ENCODE measurements at regions not wholly inside any gene's neighbourhood (a gene's known extent, or its start where the extent isn't known, plus 50 kb on each side); places are given as distances from the start of the nearest gene placed in this dataset.

GRCh38 chr18:38651736-38652135 lies 1086.1 kb upstream of the CELF4 start:
- no TSS peak for BruUV-seq (replicated peaks)
- no peak for ATAC-seq
- Histone ChIP-seq H3K4me3 (ENCODE audit: low read length) (no peak overlapping the region), H2AFZ (ENCODE audit: low read length) (no peak overlapping the region), H3K27ac (ENCODE audit: low read length) (no peak overlapping the region), H3K27me3 (ENCODE audit: low read length) (no peaks in the 10 kb centered on the region), H3K4me1 (ENCODE audit: insufficient read depth, low read length) (no peaks in the 10 kb centered on the region), H3F3A (ENCODE audit: low read length, unreplicated experiment) (no peaks in the 10 kb centered on the region), H3K9me3 (ENCODE audit: low read length) (no peaks in the 10 kb centered on the region), H3K79me2 (ENCODE audit: low read length) (no peaks in the 10 kb centered on the region), H4K20me1 (ENCODE audit: low read length) (no peaks in the 10 kb centered on the region), H3K4me2 (ENCODE audit: low read length) (no peak overlapping the region), H3K36me3 (ENCODE audit: low read depth, low read length) (no peaks in the 10 kb centered on the region), H3K9ac (ENCODE audit: low read length) (no peak overlapping the region), H3K9me2 (replicated peaks; ENCODE audit: low read length) (no peaks in the 10 kb centered on the region)
- TF ChIP-seq, protein P1, sequence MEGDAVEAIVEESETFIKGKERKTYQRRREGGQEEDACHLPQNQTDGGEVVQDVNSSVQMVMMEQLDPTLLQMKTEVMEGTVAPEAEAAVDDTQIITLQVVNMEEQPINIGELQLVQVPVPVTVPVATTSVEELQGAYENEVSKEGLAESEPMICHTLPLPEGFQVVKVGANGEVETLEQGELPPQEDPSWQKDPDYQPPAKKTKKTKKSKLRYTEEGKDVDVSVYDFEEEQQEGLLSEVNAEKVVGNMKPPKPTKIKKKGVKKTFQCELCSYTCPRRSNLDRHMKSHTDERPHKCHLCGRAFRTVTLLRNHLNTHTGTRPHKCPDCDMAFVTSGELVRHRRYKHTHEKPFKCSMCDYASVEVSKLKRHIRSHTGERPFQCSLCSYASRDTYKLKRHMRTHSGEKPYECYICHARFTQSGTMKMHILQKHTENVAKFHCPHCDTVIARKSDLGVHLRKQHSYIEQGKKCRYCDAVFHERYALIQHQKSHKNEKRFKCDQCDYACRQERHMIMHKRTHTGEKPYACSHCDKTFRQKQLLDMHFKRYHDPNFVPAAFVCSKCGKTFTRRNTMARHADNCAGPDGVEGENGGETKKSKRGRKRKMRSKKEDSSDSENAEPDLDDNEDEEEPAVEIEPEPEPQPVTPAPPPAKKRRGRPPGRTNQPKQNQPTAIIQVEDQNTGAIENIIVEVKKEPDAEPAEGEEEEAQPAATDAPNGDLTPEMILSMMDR (conservative IDR thresholded peaks at IDR 0.05; ENCODE audit: low read depth, low read length) = no peak
- TF ChIP-seq EZH2 (IDR thresholded peaks at IDR 0.05; ENCODE audit: low read length, unreplicated experiment) (no peak), EZH2phosphoT487 (IDR thresholded peaks at IDR 0.05; ENCODE audit: borderline replicate concordance, low read length) (no peak)
- ChIA-PET POLR2A (ENCODE audit: unreplicated experiment) (no interaction called here), CTCF (no interaction called here)
- DNase-seq = no peak
- intact Hi-C loops (cut with micrococcal nuclease) = no loop called here

GRCh38 chr18:38648179-38648578 lies 1082.6 kb upstream of the CELF4 start:
- DNase-seq = no peak
- Histone ChIP-seq H3K4me3 (ENCODE audit: low read length) (no peak overlapping the region), H3K4me1 (ENCODE audit: insufficient read depth, low read length) (no peaks in the 10 kb centered on the region), H3K27ac (ENCODE audit: low read length) (no peak overlapping the region), H4K20me1 (ENCODE audit: low read length) (no peaks in the 10 kb centered on the region), H3K27me3 (ENCODE audit: low read length) (no peaks in the 10 kb centered on the region), H2AFZ (ENCODE audit: low read length) (no peak overlapping the region), H3K9me2 (replicated peaks; ENCODE audit: low read length) (no peaks in the 10 kb centered on the region), H3K4me2 (ENCODE audit: low read length) (no peak overlapping the region), H3K36me3 (ENCODE audit: low read depth, low read length) (no peaks in the 10 kb centered on the region), H3F3A (ENCODE audit: low read length, unreplicated experiment) (no peaks in the 10 kb centered on the region), H3K79me2 (ENCODE audit: low read length) (no peaks in the 10 kb centered on the region), H3K9ac (ENCODE audit: low read length) (no peak overlapping the region), H3K9me3 (ENCODE audit: low read length) (no peaks in the 10 kb centered on the region)
- intact Hi-C loops (cut with micrococcal nuclease) = no loop called here
- no TSS peak for BruUV-seq (replicated peaks)
- ChIA-PET CTCF (no interaction called here), POLR2A (ENCODE audit: unreplicated experiment) (no interaction called here)
- TF ChIP-seq EZH2phosphoT487 (IDR thresholded peaks at IDR 0.05; ENCODE audit: borderline replicate concordance, low read length) (no peak), EZH2 (IDR thresholded peaks at IDR 0.05; ENCODE audit: low read length, unreplicated experiment) (no peak)
- TF ChIP-seq, protein P1 (conservative IDR thresholded peaks at IDR 0.05; ENCODE audit: low read depth, low read length) = no peak
- no peak for ATAC-seq

DNA sequence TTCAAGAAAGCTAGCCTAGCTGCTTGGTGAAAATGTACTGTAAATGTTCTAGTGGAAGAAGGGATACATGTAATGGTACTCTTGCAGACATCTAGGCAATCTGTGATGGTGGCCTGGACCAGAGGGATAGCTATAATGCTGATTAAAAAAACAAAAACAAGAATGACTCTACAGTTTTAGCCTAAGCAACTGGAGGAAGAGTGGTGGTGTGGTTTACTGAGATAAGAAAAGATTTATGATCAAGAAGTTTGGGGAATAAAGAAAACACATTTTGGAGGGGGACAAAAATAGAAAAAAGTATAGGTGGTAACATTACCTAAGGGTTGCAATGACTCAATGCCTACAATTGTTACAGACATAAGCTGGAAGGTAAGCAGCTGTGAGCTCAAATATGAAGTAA lies 1080.7 kb upstream of the CELF4 start:
- Histone ChIP-seq H3K4me3 (ENCODE audit: low read length) (no peak overlapping the region), H3K79me2 (ENCODE audit: low read length) (no peaks in the 10 kb centered on the region), H3K9ac (ENCODE audit: low read length) (no peak overlapping the region), H3K9me2 (replicated peaks; ENCODE audit: low read length) (no peaks in the 10 kb centered on the region), H4K20me1 (ENCODE audit: low read length) (no peaks in the 10 kb centered on the region), H3K4me2 (ENCODE audit: low read length) (no peak overlapping the region), H3K27me3 (ENCODE audit: low read length) (no peaks in the 10 kb centered on the region), H3K9me3 (ENCODE audit: low read length) (no peaks in the 10 kb centered on the region), H2AFZ (ENCODE audit: low read length) (no peak overlapping the region), H3K36me3 (ENCODE audit: low read depth, low read length) (no peaks in the 10 kb centered on the region), H3K4me1 (ENCODE audit: insufficient read depth, low read length) (no peaks in the 10 kb centered on the region), H3K27ac (ENCODE audit: low read length) (no peak overlapping the region), H3F3A (ENCODE audit: low read length, unreplicated experiment) (no peaks in the 10 kb centered on the region)
- intact Hi-C loops (cut with micrococcal nuclease) = no loop called here
- DNase-seq (no peak), ATAC-seq (no peak)
- ChIA-PET POLR2A (ENCODE audit: unreplicated experiment) (no interaction called here), CTCF (no interaction called here)
- BruUV-seq (replicated peaks) = no TSS peak
- no peak for TF ChIP-seq EZH2phosphoT487 (IDR thresholded peaks at IDR 0.05; ENCODE audit: borderline replicate concordance, low read length)
